Fibroblast of lung (primary cell): ENCODE measurements at regions not wholly inside any gene's neighbourhood (a gene's known extent, or its start where the extent isn't known, plus 50 kb on each side); places are given as distances from the start of the nearest gene placed in this dataset.
A peak's percentile ranks its signal among the peaks of the same experiment; 100 is the strongest.

ENCODE experiments used
- DNase-seq, 2 donors: peaks; one replicate each; pipeline versions ENCODE4 v3.0.0 to v3.0.0-alpha.2; 2010; ENCODE audit warnings: low read depth in 2 of 2
- H2AFZ ChIP-seq: 2 replicates; pipeline ENCODE4 v1.5.1; 2012; ENCODE audit warnings: low read length, control low read depth, inconsistent platforms
- H3K27ac ChIP-seq: 2 replicates; pipeline ENCODE4 v1.5.1; 2011; ENCODE audit warnings: low read length, control low read depth; ENCODE audit not compliant: insufficient read depth
- H3K27me3 ChIP-seq: 2 replicates; pipeline ENCODE4 v1.5.1; 2011; ENCODE audit warnings: mild to moderate bottlenecking, low read length; ENCODE audit not compliant: control insufficient read depth, insufficient read depth
- H3K36me3 ChIP-seq: 2 replicates; pipeline ENCODE4 v1.5.1; 2011; ENCODE audit warnings: low read length; ENCODE audit not compliant: control insufficient read depth, insufficient read depth
- H3K4me1 ChIP-seq: 2 replicates; pipeline ENCODE4 v1.5.1; 2011; ENCODE audit warnings: low read length; ENCODE audit not compliant: control insufficient read depth, insufficient read depth; ENCODE audit errors: extremely low read depth
- H3K4me2 ChIP-seq: 2 replicates; pipeline ENCODE4 v1.5.1; 2011; ENCODE audit warnings: low read length, control low read depth; ENCODE audit not compliant: insufficient read depth; ENCODE audit errors: extremely low read depth
- H3K4me3 ChIP-seq, 4 experiments: fragments of 200-600 bp in 1 of 4; sonication (generic) in 1 of 4; replicated peaks in 1 of 4; 2 replicates each; pipeline ENCODE4 v1.5.1; 2011 to 2016; ENCODE audit warnings: low read length in 4 of 4, low read depth in 3 of 4, mild to moderate bottlenecking in 3 of 4, control low read depth in 2 of 4, inconsistent platforms in 1 of 4, mixed read lengths in 1 of 4; ENCODE audit not compliant: insufficient read depth in 1 of 4; ENCODE audit errors: control extremely low read depth in 1 of 4
- H3K79me2 ChIP-seq: 2 replicates; pipeline ENCODE4 v1.5.1; 2012; ENCODE audit warnings: mild to moderate bottlenecking, low read length, inconsistent platforms; ENCODE audit not compliant: control insufficient read depth, insufficient read depth
- H3K9ac ChIP-seq: 2 replicates; pipeline ENCODE4 v1.5.1; 2011; ENCODE audit warnings: mild to moderate bottlenecking, low read length, control low read depth; ENCODE audit not compliant: insufficient read depth
- H3K9me3 ChIP-seq: 2 replicates; pipeline ENCODE4 v1.5.1; 2012; ENCODE audit warnings: low read depth, low read length; ENCODE audit not compliant: control insufficient read depth, insufficient read depth
- H4K20me1 ChIP-seq: 2 replicates; pipeline ENCODE4 v1.5.1; 2011; ENCODE audit warnings: low read length; ENCODE audit not compliant: control insufficient read depth, insufficient read depth; ENCODE audit errors: extremely low read depth
- EZH2 ChIP-seq: IDR thresholded peaks from 2 replicates; pipeline ENCODE4 v1.5.1; 2012; ENCODE audit warnings: low read length, control low read depth, mild to moderate bottlenecking; ENCODE audit errors: missing control alignments
- TF ChIP-seq, protein P1 (sequence below), 2 donors: IDR thresholded peaks in 1 of 2; conservative IDR thresholded peaks in 1 of 2; 1 replicate in 1 of 2; 2 replicates in 1 of 2; pipeline ENCODE4 v1.5.1; 2011 to 2012; ENCODE audit warnings: low read length in 2 of 2, control low read depth in 1 of 2, inconsistent platforms in 1 of 2, low read depth in 1 of 2, mild to moderate bottlenecking in 1 of 2

DNA sequence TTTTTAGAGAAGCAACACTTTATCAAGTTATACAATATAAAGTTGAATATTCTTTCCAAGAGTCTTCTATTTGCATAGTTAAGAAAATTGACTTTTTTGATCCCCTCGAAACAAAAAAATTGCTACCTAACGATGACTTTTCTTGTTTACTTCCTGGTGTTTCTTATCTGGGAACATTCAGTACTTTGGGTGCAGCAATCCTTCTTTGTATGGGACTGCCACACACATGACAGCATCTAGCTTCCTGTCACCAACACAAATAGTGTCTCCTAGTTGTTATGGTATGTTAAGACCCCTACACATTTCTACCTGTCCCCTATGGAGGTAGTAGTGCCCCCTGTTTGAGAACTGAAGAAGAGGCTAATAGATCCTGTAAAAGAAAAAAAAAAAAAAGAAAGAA is 841.7 kb upstream of the FAT3 start:
- Histone ChIP-seq H3K27me3 (no peaks in the 10 kb centered on the region), H4K20me1 (no peaks in the 10 kb centered on the region), H3K9me3 (no peaks in the 10 kb centered on the region), H3K4me1 (no peaks in the 10 kb centered on the region), H3K27ac (no peak overlapping the region), H3K79me2 (no peaks in the 10 kb centered on the region), H3K36me3 (no peaks in the 10 kb centered on the region), H3K9ac (no peak overlapping the region), H3K4me2 (no peak overlapping the region), H2AFZ (no peak overlapping the region), H3K4me3 (no peak overlapping the region)
- TF ChIP-seq, protein P1, sequence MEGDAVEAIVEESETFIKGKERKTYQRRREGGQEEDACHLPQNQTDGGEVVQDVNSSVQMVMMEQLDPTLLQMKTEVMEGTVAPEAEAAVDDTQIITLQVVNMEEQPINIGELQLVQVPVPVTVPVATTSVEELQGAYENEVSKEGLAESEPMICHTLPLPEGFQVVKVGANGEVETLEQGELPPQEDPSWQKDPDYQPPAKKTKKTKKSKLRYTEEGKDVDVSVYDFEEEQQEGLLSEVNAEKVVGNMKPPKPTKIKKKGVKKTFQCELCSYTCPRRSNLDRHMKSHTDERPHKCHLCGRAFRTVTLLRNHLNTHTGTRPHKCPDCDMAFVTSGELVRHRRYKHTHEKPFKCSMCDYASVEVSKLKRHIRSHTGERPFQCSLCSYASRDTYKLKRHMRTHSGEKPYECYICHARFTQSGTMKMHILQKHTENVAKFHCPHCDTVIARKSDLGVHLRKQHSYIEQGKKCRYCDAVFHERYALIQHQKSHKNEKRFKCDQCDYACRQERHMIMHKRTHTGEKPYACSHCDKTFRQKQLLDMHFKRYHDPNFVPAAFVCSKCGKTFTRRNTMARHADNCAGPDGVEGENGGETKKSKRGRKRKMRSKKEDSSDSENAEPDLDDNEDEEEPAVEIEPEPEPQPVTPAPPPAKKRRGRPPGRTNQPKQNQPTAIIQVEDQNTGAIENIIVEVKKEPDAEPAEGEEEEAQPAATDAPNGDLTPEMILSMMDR (conservative IDR thresholded peaks at IDR 0.05 in 1 of 2, IDR thresholded peaks at IDR 0.05 in 1 of 2; ENCODE audit: low read depth in 1 of 2, low read length in 2 of 2) = no peak
- no peak for DNase-seq

DNA sequence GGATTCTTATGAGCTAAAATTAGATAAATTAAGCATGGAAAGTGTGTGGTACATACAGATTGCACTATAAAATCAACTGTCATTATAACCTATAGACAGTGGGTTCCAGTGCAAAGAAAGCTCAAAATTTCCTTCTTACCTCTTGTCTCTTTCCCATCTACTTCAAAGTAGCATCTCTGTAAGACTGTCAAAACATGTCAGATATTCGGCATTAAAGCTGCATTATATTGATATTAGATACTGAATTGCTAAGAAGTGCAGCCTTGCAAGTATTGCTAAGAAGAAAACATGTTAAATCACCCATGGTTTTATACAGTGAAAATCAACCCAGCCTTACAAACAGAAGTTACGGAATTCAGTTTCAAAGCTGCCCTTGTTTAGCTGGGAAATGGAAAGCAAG is 849.8 kb upstream of the FAT3 start:
- Histone ChIP-seq H3K4me2 (no peak overlapping the region), H3K27ac (no peak overlapping the region), H3K9ac (no peak overlapping the region), H3K79me2 (no peaks in the 10 kb centered on the region), H3K4me1 (no peaks in the 10 kb centered on the region), H3K4me3 (no peak overlapping the region), H3K27me3 (no peaks in the 10 kb centered on the region), H3K9me3 (no peaks in the 10 kb centered on the region), H4K20me1 (no peaks in the 10 kb centered on the region), H2AFZ (no peak overlapping the region), H3K36me3 (no peaks in the 10 kb centered on the region)
- TF ChIP-seq EZH2 = no peak
- TF ChIP-seq, protein P1 (conservative IDR thresholded peaks at IDR 0.05 in 1 of 2, IDR thresholded peaks at IDR 0.05 in 1 of 2; ENCODE audit: low read depth in 1 of 2, low read length in 2 of 2) = no peak
- no peak for DNase-seq

DNA sequence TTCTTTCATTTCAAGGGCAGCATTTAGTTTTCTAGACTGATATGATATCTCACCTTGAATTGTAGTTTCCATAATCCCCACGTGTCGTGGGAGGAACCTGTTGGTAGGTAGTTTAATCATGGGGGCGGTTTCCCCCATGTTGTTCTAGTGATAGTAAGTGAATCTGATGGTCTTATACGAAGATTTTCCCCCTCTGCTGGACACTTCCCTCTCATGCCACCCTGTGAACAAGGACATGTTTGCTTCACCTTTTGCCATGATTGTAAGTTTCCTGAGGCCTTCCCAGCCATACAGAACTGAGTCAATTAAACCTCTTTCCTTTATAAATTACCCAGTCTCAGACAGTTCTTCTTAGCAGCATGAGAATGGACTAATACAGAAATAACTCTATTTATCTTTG is 851.1 kb upstream of the FAT3 start:
- TF ChIP-seq, protein P1 (conservative IDR thresholded peaks at IDR 0.05 in 1 of 2, IDR thresholded peaks at IDR 0.05 in 1 of 2; ENCODE audit: low read depth in 1 of 2, low read length in 2 of 2) = peak in 1 of 2 donors; percentile 8
- no peak for TF ChIP-seq EZH2
- H3K36me3 ChIP-seq = no peaks in the 10 kb centered on the region
- no peak overlapping the region for H2AFZ ChIP-seq
- no peak overlapping the region for H3K9ac ChIP-seq
- no peaks in the 10 kb centered on the region for H3K4me1 ChIP-seq
- no peak for DNase-seq
- H3K4me2 ChIP-seq = no peak overlapping the region
- H3K79me2 ChIP-seq = no peaks in the 10 kb centered on the region
- no peaks in the 10 kb centered on the region for H3K27me3 ChIP-seq
- no peak overlapping the region for H3K27ac ChIP-seq
- no peak overlapping the region for H3K4me3 ChIP-seq
- H3K9me3 ChIP-seq = no peaks in the 10 kb centered on the region
- H4K20me1 ChIP-seq = no peaks in the 10 kb centered on the region
